ENCODE measurements at regions not wholly inside any gene's neighbourhood (a gene's known extent, or its start where the extent isn't known, plus 50 kb on each side); places are given as distances from the start of the nearest gene placed in this dataset.

DNA sequence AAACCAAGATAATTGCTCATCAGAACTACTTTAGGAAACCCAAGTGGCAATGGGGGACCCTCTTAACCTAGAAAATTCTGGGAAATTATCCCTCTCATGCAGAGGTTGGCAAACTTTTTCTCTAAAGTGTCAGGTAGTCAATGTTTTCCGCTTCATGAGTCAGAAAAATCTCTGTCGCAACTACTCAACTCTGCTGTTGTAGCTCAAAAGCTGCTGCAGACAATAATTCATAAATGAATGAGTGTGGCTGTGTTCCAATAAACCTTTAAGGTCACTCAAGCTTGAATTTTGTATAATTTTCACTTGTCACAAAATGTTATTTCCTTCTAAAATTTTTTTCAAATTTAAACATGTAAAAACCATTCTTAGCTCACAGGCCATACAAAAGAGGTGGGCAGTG is 193.4 kb upstream of the MID1 start:
- intact Hi-C loops (cut with DNase I) = no loop called here
- WGBS, 2 donors = 86 to 100% methylated on average over 2 of the region's 2 CpGs
- no peaks in the 10 kb centered on the region for H3K36me3 ChIP-seq (replicated peaks in 1 of 2; ENCODE audit: insufficient read depth in 1 of 2, low read depth in 2 of 2)
- H3K4me3 ChIP-seq = no peak overlapping the region
- no peaks in the 10 kb centered on the region for H3K27me3 ChIP-seq
- no peaks in the 10 kb centered on the region for H3K9me3 ChIP-seq
- H3K27ac ChIP-seq = no peak overlapping the region
- TF ChIP-seq POLR2A (IDR thresholded peaks at IDR 0.05) = no peak
- TF ChIP-seq, protein P1, sequence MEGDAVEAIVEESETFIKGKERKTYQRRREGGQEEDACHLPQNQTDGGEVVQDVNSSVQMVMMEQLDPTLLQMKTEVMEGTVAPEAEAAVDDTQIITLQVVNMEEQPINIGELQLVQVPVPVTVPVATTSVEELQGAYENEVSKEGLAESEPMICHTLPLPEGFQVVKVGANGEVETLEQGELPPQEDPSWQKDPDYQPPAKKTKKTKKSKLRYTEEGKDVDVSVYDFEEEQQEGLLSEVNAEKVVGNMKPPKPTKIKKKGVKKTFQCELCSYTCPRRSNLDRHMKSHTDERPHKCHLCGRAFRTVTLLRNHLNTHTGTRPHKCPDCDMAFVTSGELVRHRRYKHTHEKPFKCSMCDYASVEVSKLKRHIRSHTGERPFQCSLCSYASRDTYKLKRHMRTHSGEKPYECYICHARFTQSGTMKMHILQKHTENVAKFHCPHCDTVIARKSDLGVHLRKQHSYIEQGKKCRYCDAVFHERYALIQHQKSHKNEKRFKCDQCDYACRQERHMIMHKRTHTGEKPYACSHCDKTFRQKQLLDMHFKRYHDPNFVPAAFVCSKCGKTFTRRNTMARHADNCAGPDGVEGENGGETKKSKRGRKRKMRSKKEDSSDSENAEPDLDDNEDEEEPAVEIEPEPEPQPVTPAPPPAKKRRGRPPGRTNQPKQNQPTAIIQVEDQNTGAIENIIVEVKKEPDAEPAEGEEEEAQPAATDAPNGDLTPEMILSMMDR (IDR thresholded peaks at IDR 0.05) = no peak
- DNase-seq (no peak), ATAC-seq (no peak)
- H3K4me1 ChIP-seq = no peaks in the 10 kb centered on the region

DNA sequence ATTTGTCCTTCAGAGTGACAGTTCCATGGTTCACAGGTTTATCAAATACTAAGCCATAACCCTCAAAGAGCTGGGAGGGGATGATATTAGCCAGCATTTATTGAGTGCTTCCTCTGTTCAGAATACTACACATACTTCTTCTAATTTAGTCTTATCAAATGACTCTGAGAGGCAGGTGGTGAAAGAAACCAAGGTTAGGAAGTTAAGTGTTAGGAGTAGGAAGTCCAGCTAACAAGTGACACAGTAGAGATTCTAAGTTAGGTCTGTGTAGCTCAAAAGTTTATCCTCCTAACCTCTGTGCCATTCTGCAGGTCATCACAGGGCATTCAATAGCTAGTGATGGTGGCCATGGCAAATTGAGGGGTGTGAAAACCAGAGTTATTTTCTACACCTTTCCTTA is 198.3 kb upstream of the MID1 start:
- Histone ChIP-seq H3K27ac (no peak overlapping the region), H3K4me1 (no peaks in the 10 kb centered on the region), H3K27me3 (no peaks in the 10 kb centered on the region), H3K9me3 (no peaks in the 10 kb centered on the region), H3K36me3 (replicated peaks in 1 of 2; ENCODE audit: insufficient read depth in 1 of 2, low read depth in 2 of 2) (no peaks in the 10 kb centered on the region), H3K4me3 (no peak overlapping the region)
- intact Hi-C loops (cut with DNase I) = no loop called here
- DNase-seq = no peak
- TF ChIP-seq, protein P1 (IDR thresholded peaks at IDR 0.05) = no peak
- TF ChIP-seq POLR2A (IDR thresholded peaks at IDR 0.05) = no peak
- ATAC-seq = no peak

DNA sequence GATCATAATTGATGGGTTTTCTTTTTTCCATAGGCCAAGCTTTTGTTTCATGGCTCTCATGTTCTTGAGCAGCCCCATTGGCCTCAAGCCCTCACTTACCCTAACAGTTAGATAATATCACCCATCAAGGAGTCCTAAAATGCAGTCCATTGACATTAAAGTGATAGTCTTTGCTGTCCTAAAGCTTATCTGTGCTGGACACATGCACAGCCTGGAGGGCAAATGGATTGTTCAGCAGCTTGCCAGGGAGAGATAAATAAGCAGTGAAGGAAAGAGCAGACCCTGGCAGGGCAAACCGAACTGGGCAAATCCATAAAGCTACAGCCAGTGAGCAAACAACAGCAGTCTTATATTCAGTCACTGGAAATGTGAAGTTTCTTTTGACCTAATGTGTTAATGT is 199.6 kb upstream of the MID1 start:
- Histone ChIP-seq H3K9me3 (no peaks in the 10 kb centered on the region), H3K36me3 (replicated peaks in 1 of 2; ENCODE audit: insufficient read depth in 1 of 2, low read depth in 2 of 2) (no peaks in the 10 kb centered on the region), H3K4me1 (no peaks in the 10 kb centered on the region), H3K27ac (no peak overlapping the region), H3K27me3 (no peaks in the 10 kb centered on the region), H3K4me3 (no peak overlapping the region)
- intact Hi-C loops (cut with DNase I) = no loop called here
- no peak for DNase-seq
- no peak for TF ChIP-seq POLR2A (IDR thresholded peaks at IDR 0.05)
- TF ChIP-seq, protein P1 (IDR thresholded peaks at IDR 0.05) = no peak
- ATAC-seq = no peak
- 67 to 92% methylated on average over 1 of the region's 1 CpG for WGBS, 2 donors

DNA sequence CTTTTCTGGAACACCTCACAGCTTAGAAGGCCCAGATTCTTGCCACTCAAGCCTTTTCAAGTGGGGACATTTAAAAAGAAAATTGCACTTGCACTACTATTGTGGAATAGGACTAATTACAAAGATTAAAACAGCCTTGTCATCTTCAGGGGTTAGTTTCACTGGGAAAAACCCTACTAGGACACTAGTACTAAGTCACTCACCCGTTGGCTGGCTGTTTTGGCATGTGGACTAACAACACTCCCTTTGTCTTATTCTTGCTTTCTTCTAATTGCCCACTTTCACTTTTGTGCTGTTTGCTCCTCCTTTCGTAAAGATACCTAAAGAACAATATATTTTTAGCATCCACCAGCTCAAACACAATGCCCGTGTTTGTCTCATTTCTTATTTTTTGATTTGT is 200.9 kb upstream of the MID1 start:
- intact Hi-C loops (cut with DNase I) = no loop called here
- H3K27me3 ChIP-seq = no peaks in the 10 kb centered on the region
- no peaks in the 10 kb centered on the region for H3K36me3 ChIP-seq (replicated peaks in 1 of 2; ENCODE audit: insufficient read depth in 1 of 2, low read depth in 2 of 2)
- no peak overlapping the region for H3K27ac ChIP-seq
- no peaks in the 10 kb centered on the region for H3K4me1 ChIP-seq
- no peak overlapping the region for H3K4me3 ChIP-seq
- no peak for TF ChIP-seq POLR2A (IDR thresholded peaks at IDR 0.05)
- TF ChIP-seq, protein P1 (IDR thresholded peaks at IDR 0.05) = no peak
- no peaks in the 10 kb centered on the region for H3K9me3 ChIP-seq
- DNase-seq (no peak), ATAC-seq (no peak)
- whole genome bisulfite sequencing, 2 donors = 73 to 83% methylated on average over 3 of the region's 3 CpGs

DNA sequence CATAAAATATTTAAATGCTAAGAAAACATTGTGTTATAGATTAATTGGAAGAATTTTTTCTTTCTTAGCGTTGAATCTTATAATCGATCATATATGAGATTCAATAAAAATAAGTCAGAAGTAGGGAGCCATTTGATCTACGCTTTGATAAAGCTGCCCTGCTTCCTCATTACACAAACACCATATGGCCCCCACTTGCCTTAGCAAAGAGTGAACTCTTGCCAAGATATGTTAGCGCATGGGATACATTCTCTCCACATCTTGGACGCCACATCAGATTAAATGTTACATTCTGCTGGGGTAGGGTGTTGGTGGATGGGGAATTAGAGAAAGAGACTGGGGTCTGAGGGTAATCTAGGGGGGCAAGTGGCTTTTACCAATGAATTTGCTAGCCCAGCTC is 207.7 kb upstream of the MID1 start:
- H3K9me3 ChIP-seq = no peaks in the 10 kb centered on the region
- H3K27me3 ChIP-seq = no peaks in the 10 kb centered on the region
- peaks cover 5% of the 10 kb centered on the region for H3K4me1 ChIP-seq
- WGBS, 2 donors = 94 to 97% methylated on average over 5 of the region's 5 CpGs
- ATAC-seq = no peak
- H3K4me3 ChIP-seq = no peak overlapping the region
- no peak overlapping the region for H3K27ac ChIP-seq
- H3K36me3 ChIP-seq (replicated peaks in 1 of 2; ENCODE audit: insufficient read depth in 1 of 2, low read depth in 2 of 2) = no peaks in the 10 kb centered on the region
- intact Hi-C loops (cut with DNase I) = no loop called here
- TF ChIP-seq POLR2A (IDR thresholded peaks at IDR 0.05) = no peak
- TF ChIP-seq, protein P1 (IDR thresholded peaks at IDR 0.05) = no peak
- DNase-seq = no peak
